ENCODE measurements at regions not wholly inside any gene's neighbourhood (a gene's known extent, or its start where the extent isn't known, plus 50 kb on each side); places are given as distances from the start of the nearest gene placed in this dataset.

DNA sequence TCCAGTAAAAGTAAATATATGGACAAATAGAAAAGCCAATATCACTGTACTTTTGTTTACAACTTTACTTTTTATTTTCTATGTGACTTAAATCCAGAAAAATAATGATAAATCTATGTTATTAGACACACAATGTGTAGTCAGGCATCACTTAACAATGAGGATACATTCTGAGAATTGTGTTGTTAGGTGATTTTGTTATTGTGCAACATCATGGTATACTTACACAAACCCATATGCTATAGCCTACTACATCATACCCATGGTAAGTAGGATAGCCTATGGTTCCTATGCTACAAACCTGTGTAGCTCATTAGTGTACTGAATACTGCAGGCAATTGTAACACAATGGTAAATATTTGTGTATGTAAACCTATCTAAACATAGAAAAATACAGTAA is 781.7 kb upstream of the GHITM start:
- Histone ChIP-seq H4K20me1 (replicated peaks; ENCODE audit: control insufficient read depth, extremely low read depth, insufficient read depth, low read length) (no peaks in the 10 kb centered on the region), H3K4me2 (ENCODE audit: insufficient read depth, low read length) (no peak overlapping the region), H3K4me1 (ENCODE audit: control insufficient read depth, extremely low read depth, insufficient read depth, low read length) (no peaks in the 10 kb centered on the region), H3K79me2 (ENCODE audit: control insufficient read depth, insufficient read depth, low read length) (no peaks in the 10 kb centered on the region), H2AFZ (ENCODE audit: low read depth, low read length) (no peak overlapping the region), H3K9me3 (replicated peaks; ENCODE audit: control insufficient read depth, insufficient read depth, low read length) (no peaks in the 10 kb centered on the region), H3K36me3 (ENCODE audit: control insufficient read depth in 2 of 2, extremely low read depth in 1 of 2, insufficient read depth in 2 of 2, low read length in 2 of 2) (no peaks in the 10 kb centered on the region), H3K27me3 (ENCODE audit: control insufficient read depth in 2 of 2, insufficient read depth in 2 of 2, low read length in 2 of 2) (no peaks in the 10 kb centered on the region), H3K9me1 (replicated peaks; ENCODE audit: control insufficient read depth, extremely low read depth, insufficient read depth, low read length) (no peaks in the 10 kb centered on the region), H3K9ac (replicated peaks; ENCODE audit: extremely low read depth, insufficient read depth, low read length) (no peak overlapping the region), H3K27ac (ENCODE audit: insufficient read depth, low read depth, low read length) (no peak overlapping the region), H3K4me3 (replicated peaks in 1 of 3; ENCODE audit: insufficient read depth in 1 of 3, low read depth in 1 of 3, low read length in 3 of 3) (no peak overlapping the region)
- BruUV-seq (replicated peaks): no TSS peak
- DNase-seq (ENCODE audit: low read depth, low spot score): no peak
- ChIA-PET CTCF (no interaction called here), POLR2A (no interaction called here)
- intact Hi-C loops (cut with micrococcal nuclease) (no loop called here), dilution Hi-C loops (cut with MboI; ENCODE audit: extremely low pct_ligation_motif_present, low sequenced_read_pairs) (no loop called here)
- TF ChIP-seq POLR2A (IDR thresholded peaks at IDR 0.05; ENCODE audit: low read depth, low read length) (no peak), GATA2 (IDR thresholded peaks at IDR 0.05; ENCODE audit: insufficient read depth, insufficient read length, low read depth, low read length) (no peak), CTCF (IDR thresholded peaks at IDR 0.05; ENCODE audit: extremely low read depth in 1 of 2, insufficient read depth in 1 of 2, low read depth in 1 of 2, low read length in 2 of 2) (no peak), JUN (IDR thresholded peaks at IDR 0.05; ENCODE audit: borderline replicate concordance, insufficient read depth, insufficient read length, low read depth) (no peak), FOS (IDR thresholded peaks at IDR 0.05; ENCODE audit: borderline replicate concordance, insufficient read depth, low read length) (no peak), POLR2AphosphoS5 (IDR thresholded peaks at IDR 0.05; ENCODE audit: insufficient read depth, low read depth, low read length) (no peak), MYC (IDR thresholded peaks at IDR 0.05; ENCODE audit: low read depth, low read length) (no peak), EZH2 (IDR thresholded peaks at IDR 0.05; ENCODE audit: borderline replicate concordance, low read depth, low read length, severe bottlenecking) (no peak)
- TF ChIP-seq, protein P1, sequence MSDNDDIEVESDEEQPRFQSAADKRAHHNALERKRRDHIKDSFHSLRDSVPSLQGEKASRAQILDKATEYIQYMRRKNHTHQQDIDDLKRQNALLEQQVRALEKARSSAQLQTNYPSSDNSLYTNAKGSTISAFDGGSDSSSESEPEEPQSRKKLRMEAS (IDR thresholded peaks at IDR 0.05; ENCODE audit: insufficient read depth, insufficient read length): no peak
- FAIRE-seq: no peak

Measured in endothelial cell of umbilical vein (primary cell).